WTC11 (cell line): ENCODE measurements at regions not wholly inside any gene's neighbourhood (a gene's known extent, or its start where the extent isn't known, plus 50 kb on each side); places are given as distances from the start of the nearest gene placed in this dataset.

ENCODE experiments used
- ATAC-seq: fragments of 200-7000 bp; cut with Tn5 transposase; 2 replicates; pipeline ENCODE4 v1.10.0; 2021; ENCODE audit warnings: mild to moderate bottlenecking, moderate library complexity
- CTCF ChIA-PET: fragments of 300-600 bp; sonication (Branson Sonifier 250); formaldehyde crosslinking; loops from one replicate; lab custom pipeline; 2021; ENCODE audit warnings: antibody characterized with exemption; lab: Charles Lee
- POLR2A ChIA-PET: fragments of 350-600 bp; sonication (Branson Sonifier 250); formaldehyde crosslinking; loops from one replicate; lab custom pipeline; 2021; ENCODE audit warnings: antibody characterized with exemption; lab: Charles Lee
- DNase-seq: peaks from one replicate; pipeline ENCODE4 v3.0.0; 2021; ENCODE audit warnings: low spot score
- H3K27ac Mint-ChIP-seq: 2 replicates; pipeline ENCODE4 v1.8.0; 2021; ENCODE audit warnings: mixed read lengths
- H3K27me3 Mint-ChIP-seq: 2 replicates; pipeline ENCODE4 v1.8.0; 2021; ENCODE audit warnings: low read depth, mild to moderate bottlenecking, moderate library complexity, mixed read lengths
- H3K36me3 Mint-ChIP-seq: 2 replicates; pipeline ENCODE4 v1.8.0; 2021; ENCODE audit warnings: mixed read lengths
- H3K4me1 Mint-ChIP-seq: 2 replicates; pipeline ENCODE4 v1.8.0; 2022; ENCODE audit warnings: mixed read lengths
- H3K4me3 Mint-ChIP-seq: 2 replicates; pipeline ENCODE4 v1.8.0; 2021; ENCODE audit warnings: mild to moderate bottlenecking, moderate library complexity, mixed read lengths
- H3K9me3 Mint-ChIP-seq: 2 replicates; pipeline ENCODE4 v1.8.0; 2021; ENCODE audit warnings: mixed read lengths
- AFF4 ChIP-seq: sonication (generic); formaldehyde crosslinking; IDR thresholded peaks from 2 replicates; pipeline ENCODE4 v1.8.1; 2023; ENCODE audit warnings: mild to moderate bottlenecking, missing genetic modification reagents, borderline replicate concordance
- ATF1 ChIP-seq: sonication (generic); formaldehyde crosslinking; IDR thresholded peaks from 2 replicates; pipeline ENCODE4 v1.8.1; 2023; ENCODE audit warnings: mild to moderate bottlenecking, moderate library complexity, missing genetic modification reagents
- CDX4 ChIP-seq: fragments of 250-450 bp; sonication (Bioruptor Pico); IDR thresholded peaks from 2 replicates; pipeline ENCODE4 v1.9.0; 2021; ENCODE audit warnings: moderate library complexity, mild to moderate bottlenecking, inconsistent platforms, borderline replicate concordance
- ELF4 ChIP-seq: sonication (generic); formaldehyde crosslinking; IDR thresholded peaks from 2 replicates; pipeline ENCODE4 v1.8.1; 2022; ENCODE audit warnings: low read depth, mild to moderate bottlenecking, moderate library complexity, missing genetic modification reagents
- ETV6 ChIP-seq: sonication (generic); formaldehyde crosslinking; IDR thresholded peaks from 2 replicates; pipeline ENCODE4 v1.8.1; 2022; ENCODE audit warnings: mild to moderate bottlenecking, missing genetic modification reagents
- FOXP4 ChIP-seq: sonication (generic); formaldehyde crosslinking; IDR thresholded peaks from 2 replicates; pipeline ENCODE4 v1.8.0; 2022; ENCODE audit warnings: mild to moderate bottlenecking, missing genetic modification reagents
- HMGA2 ChIP-seq: fragments of 250-450 bp; sonication (Bioruptor Pico); IDR thresholded peaks from 2 replicates; pipeline ENCODE4 v1.4.0; 2021; ENCODE audit warnings: mild to moderate bottlenecking, moderate library complexity
- MXD4 ChIP-seq: fragments of 250-450 bp; sonication (Bioruptor Pico); IDR thresholded peaks from 2 replicates; pipeline ENCODE4 v1.8.0; 2021; ENCODE audit warnings: mild to moderate bottlenecking, moderate library complexity, borderline replicate concordance
- MYBL2 ChIP-seq: sonication (generic); formaldehyde crosslinking; IDR thresholded peaks from 2 replicates; pipeline ENCODE4 v1.8.1; 2023; ENCODE audit warnings: mild to moderate bottlenecking, moderate library complexity, missing genetic modification reagents
- NFE2L1 ChIP-seq: sonication (generic); formaldehyde crosslinking; IDR thresholded peaks from 2 replicates; pipeline ENCODE4 v1.8.1; 2023; ENCODE audit warnings: missing genetic modification reagents
- NR2C2 ChIP-seq: sonication (generic); formaldehyde crosslinking; IDR thresholded peaks from 2 replicates; pipeline ENCODE4 v1.8.0; 2022; ENCODE audit warnings: mild to moderate bottlenecking, missing genetic modification reagents
- OVOL2 ChIP-seq: fragments of 250-450 bp; sonication (Bioruptor Pico); IDR thresholded peaks from 2 replicates; pipeline ENCODE4 v1.9.0; 2021; ENCODE audit warnings: mild to moderate bottlenecking, borderline replicate concordance
- PRDM15 ChIP-seq: sonication (generic); formaldehyde crosslinking; IDR thresholded peaks from 2 replicates; pipeline ENCODE4 v1.8.0; 2022; ENCODE audit warnings: missing genetic modification reagents
- RORB ChIP-seq: fragments of 250-450 bp; sonication (Bioruptor Pico); IDR thresholded peaks from 2 replicates; pipeline ENCODE4 v1.9.0; 2021; ENCODE audit warnings: mild to moderate bottlenecking
- SMAD3 ChIP-seq: sonication (generic); formaldehyde crosslinking; IDR thresholded peaks from 2 replicates; pipeline ENCODE4 v1.8.0; 2022; ENCODE audit warnings: missing genetic modification reagents, mild to moderate bottlenecking, borderline replicate concordance
- TCF7 ChIP-seq: sonication (generic); formaldehyde crosslinking; IDR thresholded peaks from 2 replicates; pipeline ENCODE4 v1.8.0; 2022; ENCODE audit warnings: mild to moderate bottlenecking, low read depth, missing genetic modification reagents, moderate library complexity
- USF1 ChIP-seq: sonication (generic); formaldehyde crosslinking; IDR thresholded peaks from 2 replicates; pipeline ENCODE4 v1.8.0; 2022; ENCODE audit warnings: mild to moderate bottlenecking, missing genetic modification reagents
- ZBTB43 ChIP-seq: sonication (generic); formaldehyde crosslinking; IDR thresholded peaks from 2 replicates; pipeline ENCODE4 v1.8.1; 2023; ENCODE audit warnings: mild to moderate bottlenecking, missing genetic modification reagents
- ZMAT4 ChIP-seq: fragments of 250-450 bp; sonication (Bioruptor Pico); IDR thresholded peaks from 2 replicates; pipeline ENCODE4 v1.9.0; 2021; ENCODE audit warnings: mild to moderate bottlenecking
- ZNF416 ChIP-seq: fragments of 250-450 bp; sonication (Bioruptor Pico); IDR thresholded peaks from 2 replicates; pipeline ENCODE4 v1.9.0; 2021; ENCODE audit warnings: mild to moderate bottlenecking, inconsistent platforms

- ATAC-seq (0 out of 2 replicates have a peak, but pooled peaks have one; percentile 36), DNase-seq (no peak)
- POLR2A ChIA-PET, result no interaction called here
- TF ChIP-seq FOXP4 (CRISPR knock-in tag) (no peak), ZMAT4 (no peak), OVOL2 (CRISPR knock-in tag) (no peak), ZNF416 (CRISPR knock-in tag) (no peak), ATF1 (CRISPR knock-in tag) (no peak), MYBL2 (CRISPR knock-in tag) (no peak), NFE2L1 (CRISPR knock-in tag) (no peak), ELF4 (no peak), HMGA2 (CRISPR knock-in tag) (no peak), USF1 (CRISPR knock-in tag) (no peak), ZBTB43 (CRISPR knock-in tag) (no peak), CDX4 (CRISPR knock-in tag) (no peak), MXD4 (CRISPR knock-in tag) (no peak)
- CTCF ChIA-PET, result interaction anchor here (1.0 kb wide), 1 partner anchor 112 kb away, joined by 4 read pairs; no protein-coding TSS in a partner anchor
- H3K4me1 Mint-ChIP-seq, result peaks cover 14% of the 10 kb centered on the region
- H3K27me3 Mint-ChIP-seq, result no peaks in the 10 kb centered on the region; the same call in 1 of the 2 replicates
- H3K36me3 Mint-ChIP-seq, result no peaks in the 10 kb centered on the region
- no peaks in the 10 kb centered on the region for H3K9me3 Mint-ChIP-seq
- H3K27ac Mint-ChIP-seq, result no peak overlapping the region
- H3K4me3 Mint-ChIP-seq, result no peak overlapping the region
Observed at GRCh38 chr3:140752499-140752898, 74.6 kb downstream of the TRIM42 start.

- ATAC-seq (peak; percentile 67), DNase-seq (no peak)
- POLR2A ChIA-PET, result no interaction called here
- H3K4me3 Mint-ChIP-seq, result no peak overlapping the region
- CTCF ChIA-PET, result interaction anchor here (1.0 to 1.3 kb wide), 3 partner anchors 12 to 100 kb away, joined by 3 to 5 read pairs (median 3); no protein-coding TSS in a partner anchor
- no peaks in the 10 kb centered on the region for H3K9me3 Mint-ChIP-seq
- no peaks in the 10 kb centered on the region for H3K36me3 Mint-ChIP-seq
- H3K27me3 Mint-ChIP-seq, result no peaks in the 10 kb centered on the region; the same call in 1 of the 2 replicates
- no peak overlapping the region for H3K27ac Mint-ChIP-seq
- H3K4me1 Mint-ChIP-seq, result peaks cover 14% of the 10 kb centered on the region
- TF ChIP-seq AFF4 (CRISPR knock-in tag) (no peak), TCF7 (CRISPR knock-in tag) (no peak), ETV6 (no peak), ATF1 (CRISPR knock-in tag) (no peak), SMAD3 (CRISPR knock-in tag) (no peak), RORB (no peak), PRDM15 (CRISPR knock-in tag) (no peak), NR2C2 (CRISPR knock-in tag) (no peak), MYBL2 (CRISPR knock-in tag) (no peak)
- TF ChIP-seq, all 79 proteins: peak for 0
Observed at GRCh38 chr3:140753865-140754754, 76.2 kb downstream of the TRIM42 start.
